ENCODE measurements at regions not wholly inside any gene's neighbourhood (a gene's known extent, or its start where the extent isn't known, plus 50 kb on each side); places are given as distances from the start of the nearest gene placed in this dataset.
"Not testable (repeated sequence)": the region's sequence is repeated elsewhere in the genome, so short reads cannot be mapped to it uniquely, and the experiment has no call there.

DNA sequence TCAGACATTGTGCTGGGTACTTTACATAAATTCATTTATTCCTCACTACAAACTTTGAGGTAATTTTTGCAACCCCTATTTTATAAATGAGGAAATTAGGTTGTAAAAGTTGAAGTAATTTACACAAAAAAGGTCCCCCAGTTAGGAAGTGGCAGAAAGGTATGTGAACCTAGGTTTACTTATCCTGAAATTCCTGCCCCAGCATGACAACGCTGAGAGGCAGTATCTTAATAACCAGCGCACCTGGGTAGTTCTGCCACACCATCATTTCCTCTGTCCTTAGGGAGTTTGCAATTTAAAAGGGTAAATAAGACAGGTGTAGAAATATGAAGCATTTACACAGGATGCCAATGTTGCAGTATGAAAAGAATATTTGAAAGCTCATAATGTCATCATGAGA, 102.9 kb upstream of the NBPF8 start:
- not testable (repeated sequence) for TF ChIP-seq CTCF, POLR2A, POLR2AphosphoS5, EP300 (IDR thresholded peaks at IDR 0.05)

All from gastroesophageal sphincter (tissue), 3 donors.